Upper lobe of right lung (tissue), 1 donor: ENCODE measurements at regions not wholly inside any gene's neighbourhood (a gene's known extent, or its start where the extent isn't known, plus 50 kb on each side); places are given as distances from the start of the nearest gene placed in this dataset.

Source experiments
- ATAC-seq: fragments of 200-7000 bp; cut with Tn5 transposase; one replicate; pipeline ENCODE4 v1.9.1; 2020; ENCODE audit warnings: mild to moderate bottlenecking, moderate library complexity
- DNase-seq: peaks from one replicate; pipeline ENCODE4 v3.0.0-alpha.2; 2020
- H3K27ac ChIP-seq: fragments of 200-600 bp; one replicate; pipeline ENCODE4 v1.8.0; 2022
- H3K27me3 ChIP-seq: fragments of 200-600 bp; one replicate; pipeline ENCODE4 v1.8.0; 2022; ENCODE audit warnings: mild to moderate bottlenecking
- H3K36me3 ChIP-seq: fragments of 200-600 bp; one replicate; pipeline ENCODE4 v1.8.0; 2022
- H3K4me1 ChIP-seq: fragments of 200-600 bp; one replicate; pipeline ENCODE4 v1.8.0; 2022
- H3K4me3 ChIP-seq: fragments of 200-600 bp; one replicate; pipeline ENCODE4 v1.8.0; 2022; ENCODE audit warnings: mild to moderate bottlenecking
- H3K9me3 ChIP-seq: fragments of 200-600 bp; one replicate; pipeline ENCODE4 v1.8.0; 2022
- intact Hi-C: fragments of 100-400 bp; cut with DNase I; formaldehyde crosslinking; loops from one replicate; pipeline ENCODE4 v1.11.0; 2022
- TF ChIP-seq, protein P1 (sequence below): fragments of 200-600 bp; IDR thresholded peaks from one replicate; pipeline ENCODE4 v1.8.0; 2022; ENCODE audit warnings: antibody characterized with exemption
- donor health status: DM: no; HTN: yes; CAD: no; lungs with severe emphysema.

DNA sequence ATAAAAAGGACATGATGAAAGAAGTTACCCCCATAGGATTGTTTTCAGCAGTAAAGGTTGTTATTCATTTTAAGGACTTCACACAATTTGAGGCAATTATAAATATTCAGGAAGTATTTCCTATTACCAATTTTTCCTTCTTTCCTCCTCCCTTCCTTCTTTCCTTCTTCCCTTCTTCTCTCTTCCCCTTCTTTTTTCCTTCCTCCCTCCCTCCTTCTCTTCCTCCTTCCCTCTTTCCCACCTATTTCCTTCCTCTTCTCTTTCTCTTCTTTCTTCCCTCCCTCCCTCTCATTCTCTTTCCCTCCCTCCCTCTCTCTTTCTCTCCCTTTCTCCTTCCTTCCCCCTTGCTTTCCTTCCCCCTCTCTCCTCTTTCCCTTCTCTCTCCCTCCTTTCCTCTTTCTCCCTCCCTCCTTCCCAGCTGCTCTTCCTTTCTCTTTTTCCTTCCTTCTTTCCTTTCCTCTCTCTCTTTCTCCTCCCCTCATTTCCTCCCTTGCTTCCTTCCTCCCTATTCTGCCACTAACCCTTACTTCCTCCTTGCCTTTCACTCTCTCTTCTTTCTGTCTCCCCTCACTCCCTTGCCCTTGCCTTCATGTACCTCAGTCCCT is 105.1 kb downstream of the ADRB2 start:
- no peaks in the 10 kb centered on the region for H3K27me3 ChIP-seq
- DNase-seq, result no peak
- H3K36me3 ChIP-seq, result no peaks in the 10 kb centered on the region
- no peaks in the 10 kb centered on the region for H3K4me1 ChIP-seq
- intact Hi-C loops, result no loop called here
- TF ChIP-seq, protein P1, sequence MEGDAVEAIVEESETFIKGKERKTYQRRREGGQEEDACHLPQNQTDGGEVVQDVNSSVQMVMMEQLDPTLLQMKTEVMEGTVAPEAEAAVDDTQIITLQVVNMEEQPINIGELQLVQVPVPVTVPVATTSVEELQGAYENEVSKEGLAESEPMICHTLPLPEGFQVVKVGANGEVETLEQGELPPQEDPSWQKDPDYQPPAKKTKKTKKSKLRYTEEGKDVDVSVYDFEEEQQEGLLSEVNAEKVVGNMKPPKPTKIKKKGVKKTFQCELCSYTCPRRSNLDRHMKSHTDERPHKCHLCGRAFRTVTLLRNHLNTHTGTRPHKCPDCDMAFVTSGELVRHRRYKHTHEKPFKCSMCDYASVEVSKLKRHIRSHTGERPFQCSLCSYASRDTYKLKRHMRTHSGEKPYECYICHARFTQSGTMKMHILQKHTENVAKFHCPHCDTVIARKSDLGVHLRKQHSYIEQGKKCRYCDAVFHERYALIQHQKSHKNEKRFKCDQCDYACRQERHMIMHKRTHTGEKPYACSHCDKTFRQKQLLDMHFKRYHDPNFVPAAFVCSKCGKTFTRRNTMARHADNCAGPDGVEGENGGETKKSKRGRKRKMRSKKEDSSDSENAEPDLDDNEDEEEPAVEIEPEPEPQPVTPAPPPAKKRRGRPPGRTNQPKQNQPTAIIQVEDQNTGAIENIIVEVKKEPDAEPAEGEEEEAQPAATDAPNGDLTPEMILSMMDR, result no peak
- ATAC-seq, result no peak
- H3K27ac ChIP-seq, result no peak overlapping the region
- no peak overlapping the region for H3K4me3 ChIP-seq
- no peaks in the 10 kb centered on the region for H3K9me3 ChIP-seq

DNA sequence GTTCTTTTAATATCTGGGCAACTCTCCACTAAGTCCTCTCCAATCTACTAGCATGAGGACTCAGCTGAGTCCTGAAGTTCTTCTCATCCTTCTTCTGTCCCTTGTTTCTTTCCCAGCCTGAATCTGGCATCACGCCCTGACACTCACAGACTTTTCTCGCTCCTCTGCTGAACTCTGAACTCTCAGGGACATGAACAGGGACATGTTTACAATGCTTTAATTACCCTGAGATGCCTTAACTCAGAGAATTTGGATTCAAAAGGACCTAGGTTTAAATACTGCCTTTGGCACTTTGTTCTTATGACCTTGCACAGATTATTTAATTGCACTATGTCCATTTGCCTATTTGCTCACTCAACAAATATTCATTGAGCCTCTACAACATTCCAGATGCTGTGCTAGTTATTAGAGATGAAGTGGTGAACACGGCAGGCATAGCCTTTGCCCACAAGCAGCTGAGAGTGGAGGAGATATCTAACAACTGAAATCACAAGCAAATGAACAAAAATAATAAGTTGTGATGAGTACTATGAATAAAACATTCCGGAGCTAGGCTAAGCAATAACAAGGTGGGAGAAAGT is 106.0 kb downstream of the ADRB2 start:
- H3K4me1 ChIP-seq, result no peaks in the 10 kb centered on the region
- H3K4me3 ChIP-seq, result no peak overlapping the region
- TF ChIP-seq, protein P1, result no peak
- ATAC-seq (no peak), DNase-seq (no peak)
- H3K27ac ChIP-seq, result no peak overlapping the region
- no peaks in the 10 kb centered on the region for H3K27me3 ChIP-seq
- H3K36me3 ChIP-seq, result no peaks in the 10 kb centered on the region
- intact Hi-C loops, result no loop called here
- H3K9me3 ChIP-seq, result no peaks in the 10 kb centered on the region

DNA sequence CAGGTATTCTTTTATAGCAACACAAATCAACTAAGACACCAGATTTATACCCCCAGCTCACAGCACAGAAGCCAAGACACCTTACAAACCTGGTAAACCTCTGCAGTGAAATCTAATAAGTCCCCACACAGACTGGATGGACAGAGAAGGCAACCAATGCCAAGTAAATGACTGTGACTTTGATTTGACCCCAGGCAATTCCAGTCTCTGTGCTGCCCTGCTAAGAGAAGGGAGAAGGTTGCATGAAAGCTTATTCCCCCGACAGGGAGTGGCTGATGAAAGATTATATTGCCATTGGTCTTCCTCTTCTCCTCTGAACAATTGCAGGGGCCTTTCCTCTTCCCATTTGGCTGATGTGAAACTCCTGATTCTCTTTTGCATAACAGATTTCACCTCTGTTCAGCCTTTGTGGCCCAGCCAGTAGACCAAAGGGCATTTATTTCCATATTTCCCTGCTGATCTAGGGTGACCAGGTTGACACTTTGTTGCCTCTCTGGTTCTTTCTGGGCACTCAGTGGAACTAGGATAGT is 107.6 kb downstream of the ADRB2 start:
- no peaks in the 10 kb centered on the region for H3K9me3 ChIP-seq
- ATAC-seq (peak; percentile 61), DNase-seq (no peak)
- intact Hi-C loops, result no loop called here
- TF ChIP-seq, protein P1, result no peak
- no peak overlapping the region for H3K27ac ChIP-seq
- no peaks in the 10 kb centered on the region for H3K27me3 ChIP-seq
- no peaks in the 10 kb centered on the region for H3K4me1 ChIP-seq
- H3K4me3 ChIP-seq, result no peak overlapping the region
- no peaks in the 10 kb centered on the region for H3K36me3 ChIP-seq

DNA sequence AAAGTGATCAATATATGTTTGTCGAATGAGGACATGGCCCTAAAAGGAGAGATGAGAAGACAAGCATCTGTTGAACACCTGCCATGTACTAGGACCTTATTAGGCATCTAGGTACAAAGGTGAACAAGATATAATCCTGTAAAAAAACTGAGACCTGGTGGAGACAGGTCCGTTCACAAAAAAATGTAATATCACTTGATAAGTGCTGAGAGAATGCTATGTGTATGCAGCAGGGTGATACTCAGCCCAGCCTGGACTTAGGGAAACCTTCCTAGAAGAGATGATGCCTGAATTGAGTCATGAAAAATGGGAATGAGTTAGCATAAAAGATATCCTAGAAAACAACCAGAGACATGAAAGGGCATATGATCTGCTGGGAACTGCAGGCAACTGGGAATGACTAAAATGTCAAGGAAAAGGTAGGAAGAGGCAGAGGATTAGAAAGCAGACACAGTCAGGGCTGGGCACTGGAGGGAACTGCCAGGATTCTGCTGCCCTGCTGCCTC is 108.5 kb downstream of the ADRB2 start:
- Histone ChIP-seq H3K9me3 (no peaks in the 10 kb centered on the region), H3K4me3 (no peak overlapping the region), H3K4me1 (no peaks in the 10 kb centered on the region), H3K36me3 (no peaks in the 10 kb centered on the region), H3K27ac (no peak overlapping the region), H3K27me3 (no peaks in the 10 kb centered on the region)
- no peak for DNase-seq
- no peak for ATAC-seq
- TF ChIP-seq, protein P1, result no peak
- intact Hi-C loops, result no loop called here

DNA sequence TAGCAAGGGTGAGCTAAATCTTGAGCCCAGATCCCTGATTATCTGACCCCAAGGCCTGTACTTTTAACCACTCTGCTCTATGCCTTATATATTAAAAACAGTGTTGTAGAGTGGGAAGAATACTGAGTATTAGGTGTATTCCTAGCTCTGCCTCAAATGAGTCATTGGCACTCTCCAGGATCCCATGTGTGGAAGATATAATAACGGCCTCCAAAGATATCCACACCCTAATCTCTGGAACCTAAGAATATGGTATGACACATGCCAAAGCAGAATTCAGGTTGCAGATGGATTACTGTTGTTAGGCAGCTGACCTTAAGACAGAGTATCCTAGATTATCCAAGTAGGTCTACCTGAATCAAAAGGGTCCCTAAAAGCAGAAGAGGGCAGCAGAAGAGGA is 110.8 kb downstream of the ADRB2 start:
- TF ChIP-seq, protein P1, result no peak
- Histone ChIP-seq H3K4me3 (no peak overlapping the region), H3K9me3 (no peaks in the 10 kb centered on the region), H3K27me3 (no peaks in the 10 kb centered on the region), H3K4me1 (peaks cover 6% of the 10 kb centered on the region), H3K27ac (no peak overlapping the region), H3K36me3 (no peaks in the 10 kb centered on the region)
- intact Hi-C loops, result no loop called here
- DNase-seq, result no peak
- ATAC-seq, result no peak
